ENCODE measurements at regions not wholly inside any gene's neighbourhood (a gene's known extent, or its start where the extent isn't known, plus 50 kb on each side); places are given as distances from the start of the nearest gene placed in this dataset. TPM values are rescaled to one million over a fixed set of nuclear protein-coding genes. Genes with fewer than 3 reads are reported as not detected.

- DNase-seq = peak; percentile 14
Observed at GRCh38 chr10:29687421-29688164, 52.8 kb upstream of the SVIL start.

GRCh38 chr10:29685506-29685905, 50.7 kb upstream of the SVIL start:
- no peak for DNase-seq

Small RNA genes lying in the stretch of these regions (small RNA-seq; reads per million reads assigned to genes)
- not detected for gene CKS1BP2 (ENCODE audit: low replicate concordance)
- not detected for gene RNU6-908P (ENCODE audit: low replicate concordance)
